ENCODE measurements at regions not wholly inside any gene's neighbourhood (a gene's known extent, or its start where the extent isn't known, plus 50 kb on each side); places are given as distances from the start of the nearest gene placed in this dataset.

DNA sequence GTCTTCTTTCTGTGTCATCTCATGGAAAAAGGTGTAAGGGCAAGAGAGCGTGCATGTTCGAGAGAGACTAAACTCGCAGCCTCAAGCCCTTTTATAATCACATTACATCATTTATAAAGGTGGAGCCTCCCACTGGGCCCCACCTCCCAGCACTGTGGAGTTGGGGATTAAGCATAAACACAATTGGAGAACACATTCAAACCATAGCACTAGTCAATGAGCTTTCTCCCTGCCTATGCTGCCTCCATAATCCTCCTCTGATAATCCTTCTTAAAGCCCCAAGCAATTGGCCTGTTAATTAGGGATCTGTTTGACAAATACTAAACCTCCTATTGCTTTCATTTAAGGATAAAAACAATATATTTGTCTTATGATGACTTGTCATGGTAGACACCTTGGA is 99.6 kb downstream of the NMUR2 start:
- Histone ChIP-seq H3K27ac (no peak overlapping the region), H3K9me3 (no peaks in the 10 kb centered on the region), H3K27me3 (no peaks in the 10 kb centered on the region), H3K4me3 (no peak overlapping the region), H3K4me1 (no peaks in the 10 kb centered on the region), H3K36me3 (no peaks in the 10 kb centered on the region)
- WGBS, 2 donors (ENCODE audit: low coverage in 1 of 2): 82 to 90% methylated on average over 3 of the region's 3 CpGs
- no peak for ATAC-seq
- TF ChIP-seq POLR2A (IDR thresholded peaks at IDR 0.05): no peak

- H3K4me3 ChIP-seq: no peak overlapping the region
- H3K9me3 ChIP-seq: no peaks in the 10 kb centered on the region
- TF ChIP-seq, protein P1, sequence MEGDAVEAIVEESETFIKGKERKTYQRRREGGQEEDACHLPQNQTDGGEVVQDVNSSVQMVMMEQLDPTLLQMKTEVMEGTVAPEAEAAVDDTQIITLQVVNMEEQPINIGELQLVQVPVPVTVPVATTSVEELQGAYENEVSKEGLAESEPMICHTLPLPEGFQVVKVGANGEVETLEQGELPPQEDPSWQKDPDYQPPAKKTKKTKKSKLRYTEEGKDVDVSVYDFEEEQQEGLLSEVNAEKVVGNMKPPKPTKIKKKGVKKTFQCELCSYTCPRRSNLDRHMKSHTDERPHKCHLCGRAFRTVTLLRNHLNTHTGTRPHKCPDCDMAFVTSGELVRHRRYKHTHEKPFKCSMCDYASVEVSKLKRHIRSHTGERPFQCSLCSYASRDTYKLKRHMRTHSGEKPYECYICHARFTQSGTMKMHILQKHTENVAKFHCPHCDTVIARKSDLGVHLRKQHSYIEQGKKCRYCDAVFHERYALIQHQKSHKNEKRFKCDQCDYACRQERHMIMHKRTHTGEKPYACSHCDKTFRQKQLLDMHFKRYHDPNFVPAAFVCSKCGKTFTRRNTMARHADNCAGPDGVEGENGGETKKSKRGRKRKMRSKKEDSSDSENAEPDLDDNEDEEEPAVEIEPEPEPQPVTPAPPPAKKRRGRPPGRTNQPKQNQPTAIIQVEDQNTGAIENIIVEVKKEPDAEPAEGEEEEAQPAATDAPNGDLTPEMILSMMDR (IDR thresholded peaks at IDR 0.05): no peak
- no peak overlapping the region for H3K27ac ChIP-seq
- ATAC-seq: no peak
- H3K4me1 ChIP-seq: no peaks in the 10 kb centered on the region
- no peaks in the 10 kb centered on the region for H3K36me3 ChIP-seq
- no peaks in the 10 kb centered on the region for H3K27me3 ChIP-seq
These were observed 101.2 kb downstream of the NMUR2 start for GRCh38 chr5:152303841-152304240.

GRCh38 chr5:152297866-152298265 is 107.2 kb downstream of the NMUR2 start:
- TF ChIP-seq POLR2AphosphoS5 (IDR thresholded peaks at IDR 0.05) (no peak), EP300 (IDR thresholded peaks at IDR 0.05) (no peak), POLR2A (IDR thresholded peaks at IDR 0.05) (no peak)
- TF ChIP-seq, protein P1 (IDR thresholded peaks at IDR 0.05): no peak
- H3K27ac ChIP-seq: no peak overlapping the region
- H3K9me3 ChIP-seq: no peaks in the 10 kb centered on the region
- H3K4me1 ChIP-seq: no peaks in the 10 kb centered on the region
- no peak overlapping the region for H3K4me3 ChIP-seq
- no peak for ATAC-seq
- no peaks in the 10 kb centered on the region for H3K27me3 ChIP-seq
- H3K36me3 ChIP-seq: no peaks in the 10 kb centered on the region

GRCh38 chr5:152293189-152293588 is 111.9 kb downstream of the NMUR2 start:
- WGBS, 2 donors (ENCODE audit: low coverage in 1 of 2): 49 to 92% methylated on average over 2 of the region's 2 CpGs
- TF ChIP-seq POLR2A (IDR thresholded peaks at IDR 0.05): no peak
- TF ChIP-seq EP300 (IDR thresholded peaks at IDR 0.05): no peak
- TF ChIP-seq, protein P1 (IDR thresholded peaks at IDR 0.05): no peak
- no peak for TF ChIP-seq POLR2AphosphoS5 (IDR thresholded peaks at IDR 0.05)
- ATAC-seq: no peak

DNA sequence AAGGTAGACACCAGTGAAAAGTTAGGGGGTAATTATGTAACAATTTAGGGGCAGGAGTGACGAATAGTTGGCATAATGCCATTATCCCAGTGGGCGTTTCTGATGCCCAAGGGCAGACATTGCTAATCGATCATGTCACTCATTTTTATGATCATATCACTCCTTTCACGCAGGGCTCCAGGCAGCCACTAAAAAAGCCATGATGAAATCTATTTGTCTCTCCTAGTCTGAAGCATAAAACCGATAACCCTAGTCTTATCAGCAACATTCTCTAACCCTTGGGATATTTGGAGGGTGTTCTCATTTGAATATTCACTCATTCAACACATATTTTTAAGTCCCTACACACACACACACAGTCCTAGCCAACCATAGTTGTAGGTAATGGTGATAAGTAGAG is 114.9 kb downstream of the NMUR2 start:
- no peaks in the 10 kb centered on the region for H3K27me3 ChIP-seq
- no peaks in the 10 kb centered on the region for H3K36me3 ChIP-seq
- H3K4me3 ChIP-seq: no peak overlapping the region
- peaks cover 0 to 19% (median 5%) of the 10 kb centered on the region in 3 donors for H3K4me1 ChIP-seq
- H3K9me3 ChIP-seq: peaks cover 0 to 9% (median 0%) of the 10 kb centered on the region in 3 donors
- ATAC-seq: no peak
- no peak overlapping the region for H3K27ac ChIP-seq
- WGBS, 2 donors (ENCODE audit: low coverage in 1 of 2): 74 to 78% methylated on average over 4 to 5 of the region's 5 CpGs
- TF ChIP-seq, protein P1 (IDR thresholded peaks at IDR 0.05): no peak
- TF ChIP-seq POLR2AphosphoS5 (IDR thresholded peaks at IDR 0.05) (no peak), POLR2A (IDR thresholded peaks at IDR 0.05) (no peak), EP300 (IDR thresholded peaks at IDR 0.05) (no peak)

More at GRCh38 chr5:152293189-152293588, 111.9 kb downstream of the NMUR2 start:
- H3K4me1 ChIP-seq: peaks cover 0 to 18% (median 5%) of the 10 kb centered on the region in 3 donors
- H3K9me3 ChIP-seq: peaks cover 0 to 9% (median 0%) of the 10 kb centered on the region in 3 donors
- H3K27me3 ChIP-seq: no peaks in the 10 kb centered on the region
- H3K36me3 ChIP-seq: no peaks in the 10 kb centered on the region
- H3K4me3 ChIP-seq: no peak overlapping the region
- H3K27ac ChIP-seq: no peak overlapping the region

All from gastroesophageal sphincter (tissue), 4 donors.